ENCODE measurements at regions not wholly inside any gene's neighbourhood (a gene's known extent, or its start where the extent isn't known, plus 50 kb on each side); places are given as distances from the start of the nearest gene placed in this dataset.
A peak's percentile ranks its signal among the peaks of the same experiment; 100 is the strongest.

GRCh38 chr9:115210699-115211098 lies 92.7 kb upstream of the TNC start:
- no peak for DNase-seq

- DNase-seq: no peak
These were observed 93.6 kb upstream of the TNC start for GRCh38 chr9:115211413-115212124.

GRCh38 chr9:115212125-115212605 lies 94.2 kb upstream of the TNC start:
- DNase-seq: no peak

- no peak for DNase-seq
These were observed 94.9 kb upstream of the TNC start for GRCh38 chr9:115212832-115213231.

GRCh38 chr9:115213818-115214334 lies 95.9 kb upstream of the TNC start:
- no peak for DNase-seq

GRCh38 chr9:115216873-115217272 lies 98.9 kb upstream of the TNC start:
- DNase-seq: no peak

- DNase-seq: no peak
These were observed 102.5 kb upstream of the TNC start for GRCh38 chr9:115220319-115221005.

- no peak for DNase-seq
These were observed 105.5 kb upstream of the TNC start for GRCh38 chr9:115223471-115223870.

GRCh38 chr9:115225459-115226116 lies 107.6 kb upstream of the TNC start:
- peak; percentile 57 for DNase-seq

GRCh38 chr9:115226152-115226551 lies 108.2 kb upstream of the TNC start:
- no peak for DNase-seq

- DNase-seq: no peak
These were observed 111.5 kb upstream of the TNC start for GRCh38 chr9:115229496-115229895.

- no peak for DNase-seq
These were observed 113.1 kb upstream of the TNC start for GRCh38 chr9:115230924-115231515.

- DNase-seq: no peak
These were observed 114.3 kb upstream of the TNC start for GRCh38 chr9:115232181-115232774.

- DNase-seq: no peak
These were observed 116.1 kb upstream of the TNC start for GRCh38 chr9:115234094-115234493.

- DNase-seq: no peak
These were observed 117.3 kb upstream of the TNC start for GRCh38 chr9:115235221-115235620.

- DNase-seq: no peak
These were observed 119.5 kb upstream of the TNC start for GRCh38 chr9:115237385-115237998.

- no peak for DNase-seq
These were observed 122.7 kb upstream of the TNC start for GRCh38 chr9:115240676-115241075.

GRCh38 chr9:115241641-115242040 lies 123.7 kb upstream of the TNC start:
- no peak for DNase-seq

- no peak for DNase-seq
These were observed 131.5 kb upstream of the TNC start for GRCh38 chr9:115249488-115249887.

- DNase-seq: no peak
These were observed 132.7 kb upstream of the TNC start for GRCh38 chr9:115250621-115251032.

GRCh38 chr9:115254287-115255180 lies 136.6 kb upstream of the TNC start:
- no peak for DNase-seq

Measured in midbrain (tissue), 1 donor.